Mammary epithelial cell (primary cell): ENCODE measurements at regions not wholly inside any gene's neighbourhood (a gene's known extent, or its start where the extent isn't known, plus 50 kb on each side); places are given as distances from the start of the nearest gene placed in this dataset.
"Not testable (repeated sequence)": the region's sequence is repeated elsewhere in the genome, so short reads cannot be mapped to it uniquely, and the experiment has no call there.

Source experiments
- EZH2 ChIP-seq: IDR thresholded peaks from 2 replicates; pipeline ENCODE4 v1.6.1; 2012; ENCODE audit warnings: low read length, inconsistent platforms, borderline replicate concordance
- TF ChIP-seq, protein P1 (sequence below), 2 donors: IDR thresholded peaks in 1 of 2; conservative IDR thresholded peaks in 1 of 2; 2 replicates each; pipeline ENCODE4 v1.5.1; 2011 to 2012; ENCODE audit warnings: inconsistent platforms in 2 of 2, low read length in 2 of 2, mild to moderate bottlenecking in 2 of 2, control low read depth in 1 of 2, low read depth in 1 of 2; ENCODE audit not compliant: insufficient read depth in 1 of 2; ENCODE audit errors: extremely low read depth in 1 of 2

DNA sequence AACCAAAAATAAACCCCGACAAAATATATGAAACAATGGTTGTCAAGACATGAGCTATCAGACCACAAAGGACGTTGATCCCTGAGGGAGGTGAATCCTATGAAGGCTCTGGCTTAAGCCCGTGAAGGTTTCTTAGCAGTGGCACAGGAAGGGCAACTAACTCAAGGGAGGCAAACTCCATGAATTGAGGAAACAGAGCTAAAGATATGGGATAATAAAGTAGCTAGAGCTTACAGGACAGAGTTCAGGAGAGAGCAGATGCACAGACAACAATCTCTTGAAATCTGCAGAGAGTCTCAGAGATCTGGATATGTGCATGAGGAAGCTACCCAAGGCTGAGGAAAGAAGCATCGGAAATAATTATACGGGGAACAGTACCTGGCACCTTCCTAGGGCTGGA is 331.6 kb downstream of the TYW1 start:
- TF ChIP-seq, protein P1, sequence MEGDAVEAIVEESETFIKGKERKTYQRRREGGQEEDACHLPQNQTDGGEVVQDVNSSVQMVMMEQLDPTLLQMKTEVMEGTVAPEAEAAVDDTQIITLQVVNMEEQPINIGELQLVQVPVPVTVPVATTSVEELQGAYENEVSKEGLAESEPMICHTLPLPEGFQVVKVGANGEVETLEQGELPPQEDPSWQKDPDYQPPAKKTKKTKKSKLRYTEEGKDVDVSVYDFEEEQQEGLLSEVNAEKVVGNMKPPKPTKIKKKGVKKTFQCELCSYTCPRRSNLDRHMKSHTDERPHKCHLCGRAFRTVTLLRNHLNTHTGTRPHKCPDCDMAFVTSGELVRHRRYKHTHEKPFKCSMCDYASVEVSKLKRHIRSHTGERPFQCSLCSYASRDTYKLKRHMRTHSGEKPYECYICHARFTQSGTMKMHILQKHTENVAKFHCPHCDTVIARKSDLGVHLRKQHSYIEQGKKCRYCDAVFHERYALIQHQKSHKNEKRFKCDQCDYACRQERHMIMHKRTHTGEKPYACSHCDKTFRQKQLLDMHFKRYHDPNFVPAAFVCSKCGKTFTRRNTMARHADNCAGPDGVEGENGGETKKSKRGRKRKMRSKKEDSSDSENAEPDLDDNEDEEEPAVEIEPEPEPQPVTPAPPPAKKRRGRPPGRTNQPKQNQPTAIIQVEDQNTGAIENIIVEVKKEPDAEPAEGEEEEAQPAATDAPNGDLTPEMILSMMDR (conservative IDR thresholded peaks at IDR 0.05 in 1 of 2, IDR thresholded peaks at IDR 0.05 in 1 of 2; ENCODE audit: extremely low read depth in 1 of 2, insufficient read depth in 1 of 2, low read depth in 1 of 2, low read length in 2 of 2) = not testable (repeated sequence)
- TF ChIP-seq EZH2 = not testable (repeated sequence)
